Heart left ventricle (tissue), 13 donors: ENCODE measurements at regions not wholly inside any gene's neighbourhood (a gene's known extent, or its start where the extent isn't known, plus 50 kb on each side); places are given as distances from the start of the nearest gene placed in this dataset.

Experiments
- POLR2A ChIP-seq, 2 donors: fragments of 450-650 bp; IDR thresholded peaks; one replicate each; pipeline ENCODE4 v1.6.1; 2017; ENCODE audit warnings: antibody characterized with exemption in 2 of 2, mild to moderate bottlenecking in 2 of 2, moderate library complexity in 2 of 2
- TF ChIP-seq, protein P1 (sequence below), 12 donors: fragments of 200-600 bp; sonication (generic) in 4 of 12; IDR thresholded peaks; one replicate each; pipeline versions ENCODE4 v1.5.0 to v1.8.0; 2018 to 2022; ENCODE audit warnings: antibody characterized with exemption in 12 of 12, mild to moderate bottlenecking in 5 of 12
- donor health status: ischemic (EF 13 %, LVEDD 7.1; RV severe dilation, severe dysfunction).
- donor health status: DM: no; HTN: yes; CAD: no.
- donor health status: DM: no; HTN: no; CAD: no.
- donor health status: ischemic (EF 25% LVEDD 6.9; RV normal size, moderate dysfunction).
- donor health status: ischemic (EF 25% LVEDD 5.7; RV mildly dilated, moderate dysfunction).
- donor health status: ischemic (EF 35%, LVEDD 5.7; RV mildly dilated, moderate dysfunction).
- donor health status: nonischemic (EF 11% LVEDD 7.7; RV severe dilation, severe dysfunction).
- donor health status: DM: yes; HTN: yes; CAD: no.
- donor health status: PGD.
- donor health status: ischemic (EF 29% LVEDD 5.4; RV normal size, mild dysfunction).
- donor health status: nonischemic (EF 23%, LVEDD 6.1; RV moderate dilation, normal function).

DNA sequence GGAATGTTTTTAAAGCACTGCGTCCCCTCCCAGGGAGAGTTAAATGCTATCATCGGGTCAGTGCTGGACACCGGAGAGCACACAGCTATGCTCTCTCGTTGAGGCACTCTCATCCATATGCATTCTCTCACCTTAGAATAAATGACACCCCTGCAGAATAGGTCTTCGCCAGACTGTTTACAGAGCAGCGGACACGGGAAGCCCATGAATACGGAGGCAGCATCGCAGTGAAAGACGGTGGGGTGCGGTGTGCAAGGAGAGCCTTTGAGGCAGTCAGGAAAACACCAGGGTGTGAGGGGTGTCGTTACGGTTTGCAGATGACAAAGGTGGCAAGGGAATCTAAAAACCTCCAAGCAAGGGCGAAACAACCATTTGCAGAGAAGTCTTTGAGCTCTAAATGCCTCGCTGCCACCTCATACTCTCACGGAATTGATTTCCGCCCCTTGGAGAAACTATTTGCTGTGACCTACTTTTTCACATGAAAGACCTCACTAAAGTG lies 169.2 kb upstream of the FHL2 start:
- TF ChIP-seq POLR2A (IDR thresholded peaks at IDR 0.05), result no peak
- TF ChIP-seq, protein P1, sequence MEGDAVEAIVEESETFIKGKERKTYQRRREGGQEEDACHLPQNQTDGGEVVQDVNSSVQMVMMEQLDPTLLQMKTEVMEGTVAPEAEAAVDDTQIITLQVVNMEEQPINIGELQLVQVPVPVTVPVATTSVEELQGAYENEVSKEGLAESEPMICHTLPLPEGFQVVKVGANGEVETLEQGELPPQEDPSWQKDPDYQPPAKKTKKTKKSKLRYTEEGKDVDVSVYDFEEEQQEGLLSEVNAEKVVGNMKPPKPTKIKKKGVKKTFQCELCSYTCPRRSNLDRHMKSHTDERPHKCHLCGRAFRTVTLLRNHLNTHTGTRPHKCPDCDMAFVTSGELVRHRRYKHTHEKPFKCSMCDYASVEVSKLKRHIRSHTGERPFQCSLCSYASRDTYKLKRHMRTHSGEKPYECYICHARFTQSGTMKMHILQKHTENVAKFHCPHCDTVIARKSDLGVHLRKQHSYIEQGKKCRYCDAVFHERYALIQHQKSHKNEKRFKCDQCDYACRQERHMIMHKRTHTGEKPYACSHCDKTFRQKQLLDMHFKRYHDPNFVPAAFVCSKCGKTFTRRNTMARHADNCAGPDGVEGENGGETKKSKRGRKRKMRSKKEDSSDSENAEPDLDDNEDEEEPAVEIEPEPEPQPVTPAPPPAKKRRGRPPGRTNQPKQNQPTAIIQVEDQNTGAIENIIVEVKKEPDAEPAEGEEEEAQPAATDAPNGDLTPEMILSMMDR (IDR thresholded peaks at IDR 0.05), result no peak
